Activated naive CD8-positive, alpha-beta T cell (primary cell): ENCODE measurements at regions not wholly inside any gene's neighbourhood (a gene's known extent, or its start where the extent isn't known, plus 50 kb on each side); places are given as distances from the start of the nearest gene placed in this dataset.
"Not testable (repeated sequence)": the region's sequence is repeated elsewhere in the genome, so short reads cannot be mapped to it uniquely, and the experiment has no call there.

ENCODE experiments used
- H3K27ac Mint-ChIP-seq: one replicate; pipeline ENCODE4 v1.8.0; 2021; ENCODE audit warnings: mixed read lengths
- H3K27me3 Mint-ChIP-seq: one replicate; pipeline ENCODE4 v1.8.0; 2021; ENCODE audit warnings: mixed read lengths
- H3K36me3 Mint-ChIP-seq: one replicate; pipeline ENCODE4 v1.8.0; 2021; ENCODE audit warnings: mixed read lengths
- H3K4me1 Mint-ChIP-seq: one replicate; pipeline ENCODE4 v1.8.0; 2021; ENCODE audit warnings: low read depth, mixed read lengths
- H3K4me3 Mint-ChIP-seq: one replicate; pipeline ENCODE4 v1.8.0; 2021; ENCODE audit warnings: mild to moderate bottlenecking, mixed read lengths
- H3K9me3 Mint-ChIP-seq: one replicate; pipeline ENCODE4 v1.8.0; 2021; ENCODE audit warnings: low read depth, mixed read lengths

DNA sequence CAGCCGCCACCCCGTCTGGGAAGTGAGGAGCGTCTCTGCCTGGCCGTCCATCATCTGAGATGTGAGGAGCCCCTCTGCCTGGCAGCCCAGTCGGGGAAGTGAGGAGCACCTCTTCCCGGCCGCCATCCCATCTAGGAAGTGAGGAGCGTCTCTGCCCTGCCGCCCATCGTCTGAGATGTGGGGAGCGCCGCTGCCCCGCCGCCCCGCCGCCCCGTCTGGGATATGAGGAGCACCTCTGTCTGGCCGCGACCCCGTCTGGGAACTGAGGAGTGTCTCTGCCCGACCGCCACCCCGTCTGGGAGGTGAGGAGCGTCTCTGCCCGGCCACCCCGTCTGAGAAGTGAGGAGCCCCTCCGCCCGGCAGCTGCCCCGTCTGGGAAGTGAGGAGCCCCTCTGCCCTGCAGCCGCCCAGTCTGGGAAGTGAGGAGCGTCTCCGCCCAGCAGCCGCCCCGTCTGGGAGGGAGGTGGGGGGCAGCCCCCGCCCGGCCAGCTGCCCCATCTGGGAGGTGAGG lies 94.3 kb downstream of the BAMBI start:
- not testable (repeated sequence) for H3K4me1 Mint-ChIP-seq, H3K36me3 Mint-ChIP-seq, H3K27ac Mint-ChIP-seq, H3K9me3 Mint-ChIP-seq, H3K4me3 Mint-ChIP-seq
- peaks cover 11% of the 10 kb centered on the region for H3K27me3 Mint-ChIP-seq

GRCh38 chr10:28774051-28774995 lies 97.0 kb downstream of the BAMBI start:
- Mint-ChIP-seq H3K4me1 (no peaks in the 10 kb centered on the region), H3K4me3 (no peak overlapping the region), H3K27ac (no peak overlapping the region), H3K9me3 (peaks cover 5% of the 10 kb centered on the region), H3K36me3 (no peaks in the 10 kb centered on the region), H3K27me3 (peaks cover 8% of the 10 kb centered on the region)

GRCh38 chr10:28775773-28776172 lies 98.5 kb downstream of the BAMBI start:
- Mint-ChIP-seq H3K27me3 (peaks cover 5% of the 10 kb centered on the region), H3K36me3 (no peaks in the 10 kb centered on the region), H3K9me3 (peaks cover 5% of the 10 kb centered on the region), H3K27ac (no peak overlapping the region), H3K4me3 (no peak overlapping the region), H3K4me1 (no peaks in the 10 kb centered on the region)

GRCh38 chr10:28776519-28776918 lies 99.2 kb downstream of the BAMBI start:
- Mint-ChIP-seq H3K27ac (no peak overlapping the region), H3K9me3 (peaks cover 5% of the 10 kb centered on the region), H3K4me1 (no peaks in the 10 kb centered on the region), H3K27me3 (peaks cover 5% of the 10 kb centered on the region), H3K4me3 (no peak overlapping the region), H3K36me3 (no peaks in the 10 kb centered on the region)

GRCh38 chr10:28777911-28778310 lies 100.6 kb downstream of the BAMBI start:
- H3K27ac Mint-ChIP-seq, result no peak overlapping the region
- H3K4me1 Mint-ChIP-seq, result no peaks in the 10 kb centered on the region
- H3K4me3 Mint-ChIP-seq, result no peak overlapping the region
- H3K27me3 Mint-ChIP-seq, result peaks cover 5% of the 10 kb centered on the region
- no peaks in the 10 kb centered on the region for H3K36me3 Mint-ChIP-seq
- H3K9me3 Mint-ChIP-seq, result peaks cover 5% of the 10 kb centered on the region

DNA sequence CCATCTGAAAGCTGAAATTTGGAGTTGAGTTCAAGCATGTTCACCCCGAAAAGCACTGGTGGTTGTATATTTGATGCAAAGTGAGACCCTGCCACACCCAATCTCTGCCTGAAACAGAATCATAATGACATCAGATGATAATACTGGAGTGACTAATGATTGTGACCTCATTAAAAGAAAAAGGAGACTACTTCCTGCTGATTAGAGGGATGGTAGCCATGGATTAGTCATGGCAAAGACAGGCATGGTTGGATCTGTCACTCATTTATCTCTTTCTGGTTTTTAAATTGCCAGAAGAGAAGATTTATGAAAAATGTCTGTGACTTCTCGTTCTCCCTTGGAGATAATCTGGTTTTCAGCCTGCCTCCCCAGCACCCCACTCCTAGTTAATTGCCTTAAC lies 101.2 kb downstream of the BAMBI start:
- Mint-ChIP-seq H3K27ac (no peak overlapping the region), H3K9me3 (peaks cover 5% of the 10 kb centered on the region), H3K4me3 (no peak overlapping the region), H3K27me3 (peaks cover 5% of the 10 kb centered on the region), H3K4me1 (no peaks in the 10 kb centered on the region), H3K36me3 (no peaks in the 10 kb centered on the region)

DNA sequence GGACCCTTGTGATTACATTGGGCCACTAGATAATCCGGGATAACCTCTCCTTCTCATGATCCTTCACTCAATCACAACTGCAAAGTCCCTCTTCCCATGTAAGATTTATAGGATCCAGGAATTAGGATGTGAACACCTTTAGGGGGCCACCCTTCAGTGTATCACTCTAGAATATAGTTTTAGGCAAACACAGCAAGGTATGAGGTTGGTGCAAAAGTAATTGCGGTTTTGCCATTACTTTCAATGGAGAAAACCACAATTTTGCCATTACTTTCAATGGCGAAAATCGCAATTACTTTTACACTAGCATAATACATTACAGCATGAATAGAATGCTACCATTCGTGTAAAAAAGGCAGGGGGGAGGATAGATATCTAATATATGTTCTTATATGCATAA lies 104.0 kb downstream of the BAMBI start:
- H3K4me1 Mint-ChIP-seq, result no peaks in the 10 kb centered on the region
- H3K4me3 Mint-ChIP-seq, result no peak overlapping the region
- H3K36me3 Mint-ChIP-seq, result no peaks in the 10 kb centered on the region
- H3K9me3 Mint-ChIP-seq, result no peaks in the 10 kb centered on the region
- H3K27ac Mint-ChIP-seq, result no peak overlapping the region
- no peaks in the 10 kb centered on the region for H3K27me3 Mint-ChIP-seq

- H3K9me3 Mint-ChIP-seq, result no peaks in the 10 kb centered on the region
- H3K4me1 Mint-ChIP-seq, result no peaks in the 10 kb centered on the region
- H3K27me3 Mint-ChIP-seq, result no peaks in the 10 kb centered on the region
- H3K4me3 Mint-ChIP-seq, result no peak overlapping the region
- no peaks in the 10 kb centered on the region for H3K36me3 Mint-ChIP-seq
- H3K27ac Mint-ChIP-seq, result no peak overlapping the region
Observed at GRCh38 chr10:28783087-28783486, 105.8 kb downstream of the BAMBI start.

DNA sequence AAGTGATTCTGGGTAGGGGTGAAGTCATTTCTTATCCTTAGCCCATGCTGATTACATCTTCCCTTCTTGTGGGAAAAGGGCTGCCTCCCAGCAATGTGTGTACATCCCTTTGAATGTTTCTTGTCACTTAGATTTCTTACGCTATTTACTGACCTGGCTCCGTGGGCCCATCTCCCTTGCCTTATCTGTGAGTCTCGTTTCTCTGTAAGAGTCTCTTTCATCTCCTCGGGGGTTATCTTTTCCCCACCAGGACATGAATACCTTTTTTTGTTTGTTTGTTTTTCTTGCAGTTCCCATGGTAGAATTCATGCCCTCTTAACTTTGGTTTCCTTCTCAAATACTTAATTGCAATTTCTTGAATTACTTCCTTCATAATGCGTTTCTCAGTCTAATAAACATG lies 107.7 kb downstream of the BAMBI start:
- no peak overlapping the region for H3K4me3 Mint-ChIP-seq
- no peaks in the 10 kb centered on the region for H3K9me3 Mint-ChIP-seq
- no peaks in the 10 kb centered on the region for H3K36me3 Mint-ChIP-seq
- H3K27me3 Mint-ChIP-seq, result no peaks in the 10 kb centered on the region
- H3K27ac Mint-ChIP-seq, result no peak overlapping the region
- no peaks in the 10 kb centered on the region for H3K4me1 Mint-ChIP-seq

- Mint-ChIP-seq H3K36me3 (no peaks in the 10 kb centered on the region), H3K27ac (no peak overlapping the region), H3K4me3 (no peak overlapping the region), H3K9me3 (no peaks in the 10 kb centered on the region), H3K4me1 (no peaks in the 10 kb centered on the region), H3K27me3 (no peaks in the 10 kb centered on the region)
Observed at GRCh38 chr10:28788252-28788651, 110.9 kb downstream of the BAMBI start.

- H3K27me3 Mint-ChIP-seq, result no peaks in the 10 kb centered on the region
- no peaks in the 10 kb centered on the region for H3K4me1 Mint-ChIP-seq
- no peak overlapping the region for H3K27ac Mint-ChIP-seq
- no peaks in the 10 kb centered on the region for H3K36me3 Mint-ChIP-seq
- H3K4me3 Mint-ChIP-seq, result no peak overlapping the region
- no peaks in the 10 kb centered on the region for H3K9me3 Mint-ChIP-seq
Observed at GRCh38 chr10:28788762-28789161, 111.4 kb downstream of the BAMBI start.

DNA sequence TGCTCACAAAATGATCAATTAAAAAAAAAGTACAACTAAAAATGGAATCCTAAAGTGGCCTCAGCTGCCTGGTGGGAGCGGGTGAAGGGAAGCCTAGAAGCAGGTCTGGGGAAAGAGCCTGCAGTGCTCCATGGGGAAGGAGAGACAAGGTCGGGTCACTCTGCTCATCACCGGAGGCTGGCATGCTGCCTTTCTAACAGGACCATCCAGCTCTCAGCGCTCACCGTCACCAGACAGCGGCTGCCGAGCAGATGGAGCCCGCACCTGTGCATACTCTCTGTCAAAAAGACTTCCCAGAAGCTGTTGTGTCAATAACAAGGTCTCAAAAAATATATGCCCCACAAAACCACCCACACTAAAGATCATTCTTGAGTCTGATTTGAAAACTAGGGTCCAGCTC lies 112.8 kb downstream of the BAMBI start:
- no peaks in the 10 kb centered on the region for H3K36me3 Mint-ChIP-seq
- no peaks in the 10 kb centered on the region for H3K9me3 Mint-ChIP-seq
- no peak overlapping the region for H3K27ac Mint-ChIP-seq
- no peaks in the 10 kb centered on the region for H3K27me3 Mint-ChIP-seq
- H3K4me3 Mint-ChIP-seq, result no peak overlapping the region
- H3K4me1 Mint-ChIP-seq, result no peaks in the 10 kb centered on the region

- Mint-ChIP-seq H3K4me3 (no peak overlapping the region), H3K36me3 (no peaks in the 10 kb centered on the region), H3K27ac (no peak overlapping the region), H3K4me1 (no peaks in the 10 kb centered on the region), H3K9me3 (no peaks in the 10 kb centered on the region), H3K27me3 (no peaks in the 10 kb centered on the region)
Observed at GRCh38 chr10:28793482-28793881, 116.2 kb downstream of the BAMBI start.

DNA sequence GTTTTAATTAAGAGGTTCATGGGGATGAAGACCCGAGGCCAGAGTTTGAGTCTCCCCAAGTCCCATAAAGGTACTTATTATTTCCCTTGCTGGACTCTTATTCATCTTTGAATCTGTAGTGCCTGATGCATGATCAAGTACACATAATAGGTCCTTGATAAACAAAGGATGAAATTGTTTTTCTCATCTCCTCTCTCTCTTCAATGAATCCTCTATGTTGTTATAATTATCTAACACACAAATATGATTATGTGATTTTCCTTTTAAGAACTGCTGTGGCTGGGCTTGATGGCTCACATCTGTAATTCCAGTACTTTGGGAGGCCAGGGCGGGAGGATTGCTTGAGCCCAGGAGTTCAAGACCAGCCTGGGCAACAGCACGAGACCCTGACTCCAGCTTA lies 117.7 kb downstream of the BAMBI start:
- Mint-ChIP-seq H3K9me3 (no peaks in the 10 kb centered on the region), H3K36me3 (no peaks in the 10 kb centered on the region), H3K27ac (no peak overlapping the region), H3K4me1 (no peaks in the 10 kb centered on the region), H3K4me3 (no peak overlapping the region), H3K27me3 (no peaks in the 10 kb centered on the region)

- H3K27ac Mint-ChIP-seq, result no peak overlapping the region
- H3K4me3 Mint-ChIP-seq, result no peak overlapping the region
- no peaks in the 10 kb centered on the region for H3K4me1 Mint-ChIP-seq
- no peaks in the 10 kb centered on the region for H3K36me3 Mint-ChIP-seq
- no peaks in the 10 kb centered on the region for H3K27me3 Mint-ChIP-seq
- no peaks in the 10 kb centered on the region for H3K9me3 Mint-ChIP-seq
Observed at GRCh38 chr10:28796606-28797512, 119.5 kb downstream of the BAMBI start.
